SK-N-SH treated with all-trans-retinoic acid at 6 μM for 48 hours (cell line): ENCODE measurements at regions not wholly inside any gene's neighbourhood (a gene's known extent, or its start where the extent isn't known, plus 50 kb on each side); places are given as distances from the start of the nearest gene placed in this dataset.

Experiments
- ATAC-seq: fragments of 200-7000 bp; cut with Tn5 transposase; 3 replicates; pipeline ENCODE4 v1.9.1; 2020; ENCODE audit warnings: mild to moderate bottlenecking, moderate library complexity
- ARNTL ChIP-seq: fragments of 450-650 bp; formaldehyde crosslinking; IDR thresholded peaks from 2 replicates; pipeline ENCODE4 v1.5.0; 2020; ENCODE audit warnings: low read depth, mild to moderate bottlenecking, moderate library complexity, borderline replicate concordance
- BACH2 ChIP-seq: fragments of 250-450 bp; sonication (Bioruptor Pico); IDR thresholded peaks from 2 replicates; pipeline ENCODE4 v1.9.0; 2021; ENCODE audit warnings: mild to moderate bottlenecking, borderline replicate concordance
- CREB5 ChIP-seq: fragments of 250-450 bp; sonication (Bioruptor Pico); IDR thresholded peaks from 2 replicates; pipeline ENCODE4 v1.5.1; 2020; ENCODE audit warnings: low read depth, mild to moderate bottlenecking, moderate library complexity
- CSDC2 ChIP-seq: fragments of 250-450 bp; sonication (Bioruptor Pico); IDR thresholded peaks from 2 replicates; pipeline ENCODE4 v1.5.0; 2020; ENCODE audit warnings: mild to moderate bottlenecking, moderate library complexity
- CSRNP3 ChIP-seq: fragments of 250-450 bp; sonication (Bioruptor Pico); IDR thresholded peaks from 2 replicates; pipeline ENCODE4 v1.5.1; 2021; ENCODE audit warnings: mild to moderate bottlenecking, moderate library complexity
- ESRRG ChIP-seq: fragments of 250-450 bp; sonication (Bioruptor Pico); IDR thresholded peaks from 2 replicates; pipeline ENCODE4 v1.6.1; 2021; ENCODE audit warnings: mild to moderate bottlenecking
- GLIS3 ChIP-seq: fragments of 250-450 bp; sonication (Bioruptor Pico); IDR thresholded peaks from 2 replicates; pipeline ENCODE4 v1.5.0; 2020; ENCODE audit warnings: mild to moderate bottlenecking, moderate library complexity
- ISL1 ChIP-seq: fragments of 250-450 bp; sonication (Bioruptor Pico); IDR thresholded peaks from 2 replicates; pipeline ENCODE4 v2.1.2; 2022; ENCODE audit warnings: mild to moderate bottlenecking, moderate library complexity
- OSR1 ChIP-seq: fragments of 250-450 bp; sonication (Bioruptor Pico); IDR thresholded peaks from 2 replicates; pipeline ENCODE4 v1.8.0; 2022; ENCODE audit warnings: moderate library complexity, mild to moderate bottlenecking, inconsistent platforms
- POU6F1 ChIP-seq: fragments of 250-450 bp; sonication (Bioruptor Pico); IDR thresholded peaks from 2 replicates; pipeline ENCODE4 v1.8.0; 2021; ENCODE audit warnings: low read depth, mild to moderate bottlenecking, moderate library complexity, borderline replicate concordance
- PPARA ChIP-seq: fragments of 250-450 bp; sonication (Bioruptor Pico); IDR thresholded peaks from 2 replicates; pipeline ENCODE4 v1.5.0; 2020; ENCODE audit warnings: mild to moderate bottlenecking, borderline replicate concordance
- RARB ChIP-seq: fragments of 250-450 bp; sonication (Bioruptor Pico); IDR thresholded peaks from 2 replicates; pipeline ENCODE4 v1.8.0; 2021; ENCODE audit warnings: mild to moderate bottlenecking, moderate library complexity
- SNAI2 ChIP-seq: fragments of 250-450 bp; sonication (Bioruptor Pico); IDR thresholded peaks from 2 replicates; pipeline ENCODE4 v1.5.0; 2020; ENCODE audit warnings: mild to moderate bottlenecking, moderate library complexity
- TCF4 ChIP-seq: fragments of 250-450 bp; sonication (Bioruptor Pico); IDR thresholded peaks from 2 replicates; pipeline ENCODE4 v1.8.0; 2021; ENCODE audit warnings: mild to moderate bottlenecking, moderate library complexity, borderline replicate concordance
- TSHZ2 ChIP-seq: fragments of 250-450 bp; sonication (Bioruptor Pico); IDR thresholded peaks from 2 replicates; pipeline ENCODE4 v1.5.0; 2020; ENCODE audit warnings: mild to moderate bottlenecking, moderate library complexity
- ZC3H10 ChIP-seq: fragments of 250-450 bp; sonication (Bioruptor Pico); IDR thresholded peaks from 2 replicates; pipeline ENCODE4 v1.5.1; 2021; ENCODE audit warnings: mild to moderate bottlenecking, moderate library complexity
- ZFP3 ChIP-seq: fragments of 250-450 bp; sonication (Bioruptor Pico); IDR thresholded peaks from 2 replicates; pipeline ENCODE4 v1.5.0; 2020; ENCODE audit warnings: mild to moderate bottlenecking, moderate library complexity
- ZFP30 ChIP-seq: fragments of 450-650 bp; formaldehyde crosslinking; IDR thresholded peaks from 2 replicates; pipeline ENCODE4 v1.5.0; 2022; ENCODE audit warnings: mild to moderate bottlenecking, moderate library complexity
- ZNF565 ChIP-seq: fragments of 450-650 bp; formaldehyde crosslinking; conservative IDR thresholded peaks from 2 replicates; pipeline ENCODE4 v1.5.0; 2020; ENCODE audit warnings: low read depth, mild to moderate bottlenecking, moderate library complexity
- ZNF70 ChIP-seq: fragments of 450-650 bp; formaldehyde crosslinking; IDR thresholded peaks from 2 replicates; pipeline ENCODE4 v1.5.0; 2020; ENCODE audit warnings: mild to moderate bottlenecking, moderate library complexity
- ZNF8 ChIP-seq: fragments of 450-650 bp; formaldehyde crosslinking; IDR thresholded peaks from 2 replicates; pipeline ENCODE4 v1.5.0; 2020; ENCODE audit warnings: mild to moderate bottlenecking, moderate library complexity
- TF ChIP-seq, protein P1 (sequence below): fragments of 250-450 bp; sonication (Bioruptor Pico); IDR thresholded peaks from 2 replicates; pipeline ENCODE4 v1.8.0; 2020; ENCODE audit warnings: mild to moderate bottlenecking, moderate library complexity, borderline replicate concordance

GRCh38 chr12:5203274-5203673 lies 159.6 kb downstream of the KCNA5 start (continued):
- TF ChIP-seq ESRRG (CRISPR knock-in tag) = no peak

GRCh38 chr12:5203720-5204119 lies 160.0 kb downstream of the KCNA5 start:
- TF ChIP-seq ZFP3 (CRISPR knock-in tag) = no peak
- no peak for TF ChIP-seq CSRNP3 (CRISPR knock-in tag)
- no peak for TF ChIP-seq TCF4
- no peak for TF ChIP-seq ARNTL (CRISPR knock-in tag)
- no peak for TF ChIP-seq OSR1 (CRISPR knock-in tag)
- no peak for TF ChIP-seq RARB (CRISPR knock-in tag)
- TF ChIP-seq TSHZ2 (CRISPR knock-in tag) = no peak
- ATAC-seq = no peak

DNA sequence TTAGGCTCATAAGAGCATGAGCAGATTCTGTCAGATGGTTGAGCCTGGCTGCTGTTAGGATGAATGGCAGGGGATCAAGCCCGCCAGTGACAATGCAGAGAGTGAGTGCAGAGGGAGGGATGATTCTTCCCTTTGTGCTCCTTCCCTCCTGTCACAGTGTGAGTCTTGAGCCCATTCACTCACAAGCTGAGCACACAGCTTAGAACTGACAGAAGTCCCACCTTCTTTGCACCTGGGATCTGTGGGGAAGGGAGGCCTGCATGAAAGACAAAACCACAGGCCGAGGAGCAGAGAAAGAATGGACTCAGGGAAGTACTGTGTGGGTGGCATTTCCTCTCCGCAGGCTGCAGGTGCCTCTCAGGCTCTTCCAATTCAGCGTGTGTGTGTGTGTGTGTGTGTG lies 160.6 kb downstream of the KCNA5 start:
- no peak for ATAC-seq
- no peak for TF ChIP-seq SNAI2
- no peak for TF ChIP-seq ZNF70 (CRISPR knock-in tag)
- TF ChIP-seq ISL1 (CRISPR knock-in tag) = no peak
- no peak for TF ChIP-seq GLIS3
- no peak for TF ChIP-seq CREB5 (CRISPR knock-in tag)
- TF ChIP-seq, protein P1, sequence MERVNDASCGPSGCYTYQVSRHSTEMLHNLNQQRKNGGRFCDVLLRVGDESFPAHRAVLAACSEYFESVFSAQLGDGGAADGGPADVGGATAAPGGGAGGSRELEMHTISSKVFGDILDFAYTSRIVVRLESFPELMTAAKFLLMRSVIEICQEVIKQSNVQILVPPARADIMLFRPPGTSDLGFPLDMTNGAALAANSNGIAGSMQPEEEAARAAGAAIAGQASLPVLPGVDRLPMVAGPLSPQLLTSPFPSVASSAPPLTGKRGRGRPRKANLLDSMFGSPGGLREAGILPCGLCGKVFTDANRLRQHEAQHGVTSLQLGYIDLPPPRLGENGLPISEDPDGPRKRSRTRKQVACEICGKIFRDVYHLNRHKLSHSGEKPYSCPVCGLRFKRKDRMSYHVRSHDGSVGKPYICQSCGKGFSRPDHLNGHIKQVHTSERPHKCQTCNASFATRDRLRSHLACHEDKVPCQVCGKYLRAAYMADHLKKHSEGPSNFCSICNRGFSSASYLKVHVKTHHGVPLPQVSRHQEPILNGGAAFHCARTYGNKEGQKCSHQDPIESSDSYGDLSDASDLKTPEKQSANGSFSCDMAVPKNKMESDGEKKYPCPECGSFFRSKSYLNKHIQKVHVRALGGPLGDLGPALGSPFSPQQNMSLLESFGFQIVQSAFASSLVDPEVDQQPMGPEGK (CRISPR knock-in tag) = no peak
- TF ChIP-seq ZC3H10 (CRISPR knock-in tag) = no peak

- TF ChIP-seq SNAI2 (no peak), POU6F1 (CRISPR knock-in tag) (no peak), ESRRG (CRISPR knock-in tag) (no peak), CREB5 (CRISPR knock-in tag) (no peak), ZC3H10 (CRISPR knock-in tag) (no peak), RARB (CRISPR knock-in tag) (no peak), TSHZ2 (CRISPR knock-in tag) (no peak), ZNF565 (CRISPR knock-in tag) (no peak), ZFP30 (CRISPR knock-in tag) (no peak), CSDC2 (no peak), BACH2 (CRISPR knock-in tag) (no peak), PPARA (CRISPR knock-in tag) (no peak), ZFP3 (CRISPR knock-in tag) (no peak), GLIS3 (no peak), ISL1 (CRISPR knock-in tag) (no peak), ARNTL (CRISPR knock-in tag) (no peak), ZNF8 (CRISPR knock-in tag) (no peak), CSRNP3 (CRISPR knock-in tag) (no peak)
- no peak for ATAC-seq
Observed at GRCh38 chr12:5204831-5205230, 161.2 kb downstream of the KCNA5 start.
